HG02884 (cell line): ENCODE measurements at regions not wholly inside any gene's neighbourhood (a gene's known extent, or its start where the extent isn't known, plus 50 kb on each side); places are given as distances from the start of the nearest gene placed in this dataset.
"Not testable (repeated sequence)": the region's sequence is repeated elsewhere in the genome, so short reads cannot be mapped to it uniquely, and the experiment has no call there.

Experiments used
- ATAC-seq: cut with Tn5 transposase; IDR thresholded peaks from one replicate; pipeline ENCODE4 v1.9.1; 2021; ENCODE audit warnings: mild to moderate bottlenecking, moderate library complexity; ENCODE audit not compliant: unreplicated experiment

GRCh38 chr9:102405218-102405867 is 589.8 kb upstream of the CYLC2 start:
- no peak for ATAC-seq

GRCh38 chr9:102403514-102403913 is 591.6 kb upstream of the CYLC2 start:
- ATAC-seq, result no peak

- ATAC-seq, result no peak
Observed at GRCh38 chr9:102398205-102398604, 596.9 kb upstream of the CYLC2 start.

- ATAC-seq, result not testable (repeated sequence)
Observed at GRCh38 chr9:102385620-102386019, 609.5 kb upstream of the CYLC2 start.

- ATAC-seq, result no peak
Observed at GRCh38 chr9:102362470-102363132, 624.2 kb upstream of the GRIN3A start.

- no peak for ATAC-seq
Observed at GRCh38 chr9:102360846-102361245, 622.4 kb upstream of the GRIN3A start.

- ATAC-seq, result no peak
Observed at GRCh38 chr9:102355982-102356381, 617.5 kb upstream of the GRIN3A start.

GRCh38 chr9:102354041-102354440 is 615.6 kb upstream of the GRIN3A start:
- ATAC-seq, result no peak

GRCh38 chr9:102337471-102337870 is 599.0 kb upstream of the GRIN3A start:
- not testable (repeated sequence) for ATAC-seq

- ATAC-seq, result no peak
Observed at GRCh38 chr9:102309379-102309778, 570.9 kb upstream of the GRIN3A start.

- no peak for ATAC-seq
Observed at GRCh38 chr9:102295188-102295587, 556.7 kb upstream of the GRIN3A start.

GRCh38 chr9:102273952-102274351 is 535.5 kb upstream of the GRIN3A start:
- ATAC-seq, result no peak

- no peak for ATAC-seq
Observed at GRCh38 chr9:102253099-102253498, 514.7 kb upstream of the GRIN3A start.

- ATAC-seq, result no peak
Observed at GRCh38 chr9:102244916-102245315, 506.5 kb upstream of the GRIN3A start.

- no peak for ATAC-seq
Observed at GRCh38 chr9:102237520-102237919, 499.1 kb upstream of the GRIN3A start.

GRCh38 chr9:102237094-102237493 is 498.6 kb upstream of the GRIN3A start:
- no peak for ATAC-seq

GRCh38 chr9:102227416-102227815 is 489.0 kb upstream of the GRIN3A start:
- ATAC-seq, result not testable (repeated sequence)

- no peak for ATAC-seq
Observed at GRCh38 chr9:102225841-102226441, 487.5 kb upstream of the GRIN3A start.

- ATAC-seq, result not testable (repeated sequence)
Observed at GRCh38 chr9:102223320-102224136, 485.1 kb upstream of the GRIN3A start.

GRCh38 chr9:102209176-102209575 is 470.7 kb upstream of the GRIN3A start:
- no peak for ATAC-seq

GRCh38 chr9:102206432-102206831 is 468.0 kb upstream of the GRIN3A start:
- ATAC-seq, result no peak
